ENCODE measurements at regions not wholly inside any gene's neighbourhood (a gene's known extent, or its start where the extent isn't known, plus 50 kb on each side); places are given as distances from the start of the nearest gene placed in this dataset.

GRCh38 chr2:4618630-4619228, 915.4 kb downstream of the DCDC2C start:
- Histone ChIP-seq H2AFZ (ENCODE audit: low read depth, low read length, poor library complexity, severe bottlenecking) (no peak overlapping the region), H3K4me2 (ENCODE audit: low read length) (no peak overlapping the region), H3K9me3 (ENCODE audit: control insufficient read depth in 1 of 2, insufficient read depth in 1 of 2, low read depth in 1 of 2, low read length in 2 of 2) (peaks cover 4 to 16% of the 10 kb centered on the region in 2 experiments; a peak in 2 of 4 replicates), H3K4me3 (replicated peaks in 1 of 2; ENCODE audit: low read depth in 1 of 2, low read length in 2 of 2) (no peak overlapping the region), H3K27ac (ENCODE audit: low read depth, low read length) (no peak overlapping the region), H3K4me1 (ENCODE audit: control insufficient read depth in 1 of 2, insufficient read depth in 2 of 2, low read length in 2 of 2) (no peaks in the 10 kb centered on the region), H3K27me3 (ENCODE audit: insufficient read depth, low read length) (no peaks in the 10 kb centered on the region), H3K9ac (ENCODE audit: low read length) (no peak overlapping the region), H3K79me2 (ENCODE audit: insufficient read depth, low read length) (no peaks in the 10 kb centered on the region), H3K36me3 (ENCODE audit: control insufficient read depth in 1 of 2, insufficient read depth in 2 of 2, low read length in 2 of 2) (no peaks in the 10 kb centered on the region), H4K20me1 (ENCODE audit: insufficient read depth) (no peaks in the 10 kb centered on the region), H3K9me2 (ENCODE audit: insufficient read depth) (no peaks in the 10 kb centered on the region)
- no peak for ATAC-seq
- DNase-seq (ENCODE audit: low read depth, low spot score) = no peak
- ChIA-PET POLR2A (no interaction called here), CTCF (no interaction called here), RAD21 (ENCODE audit: low non-redundant PET in 1 of 2, low total read pairs in 2 of 2, uncharacterized antibody in 2 of 2, unreplicated experiment in 2 of 2) (no interaction called here)
- BruUV-seq (replicated peaks) = no TSS peak
- TF ChIP-seq CTCF (IDR thresholded peaks at IDR 0.05 in 2 of 3, conservative IDR thresholded peaks at IDR 0.05 in 1 of 3; ENCODE audit: borderline replicate concordance in 1 of 3, insufficient read depth in 1 of 3, low read depth in 2 of 3, low read length in 2 of 3) = no peak
- no peak for TF ChIP-seq YY1 (IDR thresholded peaks at IDR 0.05; ENCODE audit: extremely low read depth, insufficient replicate concordance, low read depth, low read length)
- TF ChIP-seq FOSL1 (IDR thresholded peaks at IDR 0.05; ENCODE audit: low read depth) = no peak
- TF ChIP-seq ZFX (IDR thresholded peaks at IDR 0.05) = no peak
- no peak for TF ChIP-seq EGR1 (IDR thresholded peaks at IDR 0.05; ENCODE audit: low read depth)
- TF ChIP-seq MAX (IDR thresholded peaks at IDR 0.05) = no peak
- TF ChIP-seq SP1 (IDR thresholded peaks at IDR 0.05; ENCODE audit: low read depth) = no peak
- TF ChIP-seq ZBTB33 (IDR thresholded peaks at IDR 0.05; ENCODE audit: extremely low read depth, insufficient replicate concordance, low read length) = no peak
- TF ChIP-seq EZH2 (IDR thresholded peaks at IDR 0.05) = no peak
- TF ChIP-seq POLR2A (IDR thresholded peaks at IDR 0.05; ENCODE audit: borderline replicate concordance, extremely low read depth, insufficient read depth, insufficient read length) = no peak
- intact Hi-C loops (cut with micrococcal nuclease) = no loop called here
